Stimulated activated CD8-positive, alpha-beta memory T cell treated with anti-CD3 and anti-CD28 coated beads, Interleukin-7, amount 100 ng/mL, for 1 hour (primary cell): ENCODE measurements at regions not wholly inside any gene's neighbourhood (a gene's known extent, or its start where the extent isn't known, plus 50 kb on each side); places are given as distances from the start of the nearest gene placed in this dataset.
"Not testable (repeated sequence)": the region's sequence is repeated elsewhere in the genome, so short reads cannot be mapped to it uniquely, and the experiment has no call there.

ENCODE experiments used
- DNase-seq, 2 donors: peaks; one replicate each; pipeline ENCODE4 v3.0.0-alpha.2; 2020; ENCODE audit warnings: low read depth in 2 of 2

- no peak for DNase-seq
Observed at GRCh38 chr15:95734422-95735316, 595.8 kb upstream of the NR2F2 start.

- no peak for DNase-seq
Observed at GRCh38 chr15:95737060-95737459, 593.4 kb upstream of the NR2F2 start.

GRCh38 chr15:95739131-95739530 is 591.4 kb upstream of the NR2F2 start:
- DNase-seq, result no peak

DNA sequence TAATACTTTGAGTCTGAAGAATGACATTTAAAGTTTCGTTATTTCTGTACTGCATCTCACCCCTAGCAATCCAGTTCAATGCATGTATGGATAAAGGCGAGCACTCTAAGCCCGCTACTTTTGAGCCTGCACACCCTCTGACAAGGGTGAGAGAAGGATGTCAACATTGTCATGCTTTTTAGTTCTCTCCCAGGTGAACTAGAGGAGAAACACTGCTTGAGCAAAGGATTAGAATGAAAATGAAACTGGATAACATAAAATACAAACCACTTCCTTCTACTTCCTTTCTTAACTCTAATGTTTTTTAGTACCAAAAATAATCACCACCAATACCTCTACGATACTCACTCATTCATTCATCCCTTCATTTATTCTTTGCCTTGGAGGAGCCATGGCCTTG is 588.7 kb upstream of the NR2F2 start:
- no peak for DNase-seq

DNA sequence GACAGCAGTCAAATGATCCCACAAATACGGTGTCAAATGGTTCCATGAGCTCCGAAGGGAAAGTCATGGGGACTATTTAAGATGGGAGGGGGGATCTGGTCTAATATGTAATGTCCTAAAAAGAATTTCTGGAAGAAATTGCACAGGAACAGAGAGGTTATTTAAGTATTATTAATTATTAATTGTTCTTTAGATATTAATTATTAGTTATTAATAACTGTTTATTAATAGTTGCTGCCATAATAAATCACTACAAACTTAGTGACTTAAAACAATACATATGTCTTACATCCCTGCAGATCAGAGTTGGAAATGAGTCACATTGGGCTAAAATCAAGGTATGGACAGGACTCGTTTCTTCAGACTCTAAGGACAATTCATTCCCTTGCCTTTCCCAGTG is 588.2 kb upstream of the NR2F2 start:
- no peak for DNase-seq

DNA sequence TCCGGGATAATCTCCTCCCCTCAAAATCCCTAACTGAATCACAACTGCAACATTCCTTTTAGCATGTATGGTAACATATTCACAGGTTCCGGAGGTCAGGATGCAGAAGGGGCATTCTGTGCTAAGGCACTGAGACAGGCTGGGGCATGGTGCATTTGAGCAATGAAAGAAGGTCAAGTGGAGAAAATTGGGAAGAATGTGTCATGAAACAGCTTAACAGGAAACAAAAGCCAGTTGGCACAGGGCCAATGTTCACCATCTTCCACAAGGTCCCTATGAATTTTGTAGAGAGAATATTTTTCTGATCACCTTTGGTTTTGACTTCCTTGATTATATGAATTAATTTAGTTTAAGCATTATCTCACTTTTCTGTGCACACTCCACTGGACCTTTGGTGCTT is 587.7 kb upstream of the NR2F2 start:
- no peak for DNase-seq

DNA sequence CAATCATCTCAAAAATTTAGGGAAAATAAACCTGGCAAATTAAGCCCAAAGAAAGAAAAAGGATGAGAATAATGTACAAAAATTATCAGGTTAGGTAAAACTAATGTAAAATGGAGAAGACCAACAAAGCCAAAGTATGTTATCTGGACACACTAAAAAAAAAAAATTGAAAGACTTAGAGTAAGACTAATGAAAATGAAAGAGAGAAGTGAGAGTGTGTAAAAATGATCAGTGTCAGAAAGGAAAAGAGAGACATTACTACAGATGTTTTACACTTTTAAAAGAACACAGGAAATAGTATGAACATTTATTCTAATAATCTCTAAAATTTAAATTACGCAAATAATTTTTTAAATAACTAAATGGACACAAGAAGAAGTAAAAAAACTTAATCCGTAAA is 573.3 kb upstream of the NR2F2 start:
- no peak for DNase-seq

DNA sequence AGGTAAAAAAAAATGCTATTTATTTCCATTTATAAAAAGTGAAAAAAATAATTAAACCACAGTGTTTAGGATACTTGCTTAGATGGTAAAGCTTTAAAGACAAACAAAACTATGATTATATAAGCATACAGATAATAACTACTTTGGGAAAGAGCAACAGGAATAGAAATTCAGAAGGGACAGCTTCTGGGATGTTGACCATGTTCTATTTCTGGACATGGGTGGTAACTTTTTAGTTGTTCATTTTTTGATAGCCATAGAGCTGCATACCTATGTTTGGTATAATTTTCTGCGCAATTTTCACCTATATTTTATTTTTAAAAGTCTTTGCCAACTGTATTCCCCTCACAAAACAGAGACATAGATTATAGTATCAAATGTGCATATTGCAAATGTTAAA is 572.0 kb upstream of the NR2F2 start:
- DNase-seq, result no peak

- DNase-seq, result no peak
Observed at GRCh38 chr15:95758851-95759250, 571.6 kb upstream of the NR2F2 start.

GRCh38 chr15:95760508-95760907 is 570.0 kb upstream of the NR2F2 start:
- DNase-seq, result no peak

- DNase-seq, result no peak
Observed at GRCh38 chr15:95761501-95762165, 568.9 kb upstream of the NR2F2 start.

DNA sequence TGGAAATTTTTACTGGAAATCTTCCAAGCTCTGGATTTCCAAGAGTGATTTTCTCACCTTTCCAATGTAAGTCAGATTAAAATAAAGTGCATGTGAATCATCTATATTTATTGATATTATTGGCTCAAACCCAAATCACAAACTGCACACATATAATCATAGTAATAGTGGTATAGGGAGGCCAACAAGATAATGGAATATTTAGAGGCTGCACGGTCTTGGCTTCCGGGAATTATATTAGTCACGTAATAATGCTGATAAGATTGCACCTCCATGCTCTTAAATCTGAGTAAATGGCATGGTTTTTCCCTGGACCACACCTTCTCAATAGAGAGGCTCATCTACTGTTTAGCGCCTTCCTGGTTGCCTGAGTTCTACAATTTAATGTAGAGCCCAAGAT is 567.1 kb upstream of the NR2F2 start:
- DNase-seq, result no peak

- no peak for DNase-seq
Observed at GRCh38 chr15:95765161-95765560, 565.3 kb upstream of the NR2F2 start.

GRCh38 chr15:95770196-95770595 is 560.3 kb upstream of the NR2F2 start:
- DNase-seq, result no peak

- DNase-seq, result no peak
Observed at GRCh38 chr15:95772982-95773381, 557.5 kb upstream of the NR2F2 start.

DNA sequence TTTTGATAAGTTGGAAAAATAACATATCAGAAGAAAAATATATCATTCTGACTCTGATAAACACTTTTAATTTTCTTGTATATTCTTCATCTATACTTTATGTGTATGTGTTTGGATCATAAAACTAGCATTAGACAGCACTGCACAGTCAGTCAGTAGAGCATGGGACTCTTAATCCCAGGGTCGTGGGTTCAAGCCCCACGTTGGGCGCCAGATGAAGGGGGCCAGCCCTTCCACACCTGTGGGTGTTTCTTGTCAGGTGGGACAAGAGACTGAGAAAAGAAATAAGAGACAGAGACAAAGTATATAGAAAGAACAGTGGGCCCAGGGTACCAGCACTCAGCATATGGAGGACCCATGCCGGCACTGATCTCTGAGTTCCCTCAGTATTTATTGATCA is 546.0 kb upstream of the NR2F2 start:
- DNase-seq, result no peak

DNA sequence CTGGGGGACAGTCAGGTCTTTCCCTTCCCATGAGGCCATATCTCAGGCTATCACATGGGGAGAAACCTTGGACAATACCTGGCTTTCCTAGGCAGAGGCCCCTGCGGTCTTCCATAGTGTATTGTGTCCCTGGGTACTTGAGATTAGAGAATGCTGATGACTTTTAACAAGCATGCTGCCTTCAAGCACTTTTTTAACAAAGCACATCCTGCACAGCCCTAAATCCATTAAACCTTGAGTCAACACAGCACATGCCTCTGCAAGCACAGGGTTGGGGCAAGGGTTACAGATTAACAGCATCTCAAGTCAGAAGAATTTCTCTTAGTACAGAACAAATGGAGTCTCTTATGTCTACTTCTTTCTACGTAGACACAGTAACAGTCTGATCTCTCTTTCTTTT is 545.2 kb upstream of the NR2F2 start:
- not testable (repeated sequence) for DNase-seq

GRCh38 chr15:95793231-95793630 is 537.3 kb upstream of the NR2F2 start:
- no peak for DNase-seq

- DNase-seq, result no peak
Observed at GRCh38 chr15:95795386-95795785, 535.1 kb upstream of the NR2F2 start.

- no peak for DNase-seq
Observed at GRCh38 chr15:95799286-95800200, 531.0 kb upstream of the NR2F2 start.

GRCh38 chr15:95804484-95804883 is 526.0 kb upstream of the NR2F2 start:
- DNase-seq, result no peak

- DNase-seq, result no peak
Observed at GRCh38 chr15:95812491-95812890, 518.0 kb upstream of the NR2F2 start.
